Tibial artery (tissue), 4 donors: ENCODE measurements at regions not wholly inside any gene's neighbourhood (a gene's known extent, or its start where the extent isn't known, plus 50 kb on each side); places are given as distances from the start of the nearest gene placed in this dataset.
"Not testable (repeated sequence)": the region's sequence is repeated elsewhere in the genome, so short reads cannot be mapped to it uniquely, and the experiment has no call there.

Source experiments
- DNase-seq, 2 donors: peaks; one replicate each; pipeline ENCODE4 v3.0.0-alpha.2; 2019
- H3K27ac ChIP-seq, 2 donors: fragments of 200-600 bp; sonication (generic) in 1 of 2; 1 replicate in 1 of 2; 2 replicates in 1 of 2; pipeline ENCODE4 v1.5.1; 2018 to 2019; ENCODE audit warnings: mild to moderate bottlenecking in 1 of 2
- H3K27me3 ChIP-seq, 2 donors: fragments of 200-600 bp; sonication (generic) in 1 of 2; one replicate each; pipeline versions ENCODE4 v1.5.1 to v1.6.0; 2016 to 2019
- H3K36me3 ChIP-seq, 3 donors: fragments of 200-600 bp; sonication (generic) in 2 of 3; one replicate each; pipeline ENCODE4 v1.5.1; 2016 to 2019; ENCODE audit warnings: mild to moderate bottlenecking in 2 of 3
- H3K4me1 ChIP-seq, 4 donors: fragments of 200-600 bp; sonication (generic) in 2 of 4; 1 replicate in 3 of 4; 2 replicates in 1 of 4; pipeline ENCODE4 v1.5.1; 2016 to 2019
- H3K4me3 ChIP-seq, 2 donors: fragments of 200-600 bp; sonication (generic) in 1 of 2; 1 replicate in 1 of 2; 2 replicates in 1 of 2; pipeline ENCODE4 v1.5.1; 2018 to 2019; ENCODE audit warnings: mild to moderate bottlenecking in 2 of 2
- H3K9me3 ChIP-seq, 3 donors: fragments of 200-600 bp; sonication (generic) in 1 of 3; one replicate each; pipeline ENCODE4 v1.5.1; 2016 to 2019
- intact Hi-C: fragments of 100-400 bp; cut with DNase I; formaldehyde crosslinking; loops from one replicate; pipeline ENCODE4 v1.15.0; 2023; ENCODE audit warnings: low total_unique reads
- TF ChIP-seq, protein P1 (sequence below), 2 experiments: fragments of 200-600 bp in 1 of 2; fragments of 450-650 bp in 1 of 2; IDR thresholded peaks; one replicate each; pipeline ENCODE4 v1.5.1; 2017 to 2019; ENCODE audit warnings: antibody characterized with exemption in 2 of 2, mild to moderate bottlenecking in 1 of 2, moderate library complexity in 1 of 2

- no peaks in the 10 kb centered on the region for H3K9me3 ChIP-seq
- H3K27ac ChIP-seq: no peak overlapping the region
- TF ChIP-seq, protein P1, sequence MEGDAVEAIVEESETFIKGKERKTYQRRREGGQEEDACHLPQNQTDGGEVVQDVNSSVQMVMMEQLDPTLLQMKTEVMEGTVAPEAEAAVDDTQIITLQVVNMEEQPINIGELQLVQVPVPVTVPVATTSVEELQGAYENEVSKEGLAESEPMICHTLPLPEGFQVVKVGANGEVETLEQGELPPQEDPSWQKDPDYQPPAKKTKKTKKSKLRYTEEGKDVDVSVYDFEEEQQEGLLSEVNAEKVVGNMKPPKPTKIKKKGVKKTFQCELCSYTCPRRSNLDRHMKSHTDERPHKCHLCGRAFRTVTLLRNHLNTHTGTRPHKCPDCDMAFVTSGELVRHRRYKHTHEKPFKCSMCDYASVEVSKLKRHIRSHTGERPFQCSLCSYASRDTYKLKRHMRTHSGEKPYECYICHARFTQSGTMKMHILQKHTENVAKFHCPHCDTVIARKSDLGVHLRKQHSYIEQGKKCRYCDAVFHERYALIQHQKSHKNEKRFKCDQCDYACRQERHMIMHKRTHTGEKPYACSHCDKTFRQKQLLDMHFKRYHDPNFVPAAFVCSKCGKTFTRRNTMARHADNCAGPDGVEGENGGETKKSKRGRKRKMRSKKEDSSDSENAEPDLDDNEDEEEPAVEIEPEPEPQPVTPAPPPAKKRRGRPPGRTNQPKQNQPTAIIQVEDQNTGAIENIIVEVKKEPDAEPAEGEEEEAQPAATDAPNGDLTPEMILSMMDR (IDR thresholded peaks at IDR 0.05): no peak
- no peaks in the 10 kb centered on the region for H3K36me3 ChIP-seq
- no peaks in the 10 kb centered on the region for H3K27me3 ChIP-seq
- H3K4me3 ChIP-seq: no peak overlapping the region
- no peaks in the 10 kb centered on the region for H3K4me1 ChIP-seq
- DNase-seq: no peak
- intact Hi-C loops: no loop called here
These were observed 134.7 kb upstream of the MAMLD1 start for GRCh38 chrX:150228431-150228830.

- DNase-seq: no peak
- no peaks in the 10 kb centered on the region for H3K27me3 ChIP-seq
- H3K27ac ChIP-seq: no peak overlapping the region
These were observed 134.1 kb upstream of the MAMLD1 start for GRCh38 chrX:150229030-150229429.

GRCh38 chrX:150229481-150229880 is 133.6 kb upstream of the MAMLD1 start:
- Histone ChIP-seq H3K4me3 (no peak overlapping the region), H3K4me1 (no peaks in the 10 kb centered on the region), H3K27ac (no peak overlapping the region), H3K9me3 (no peaks in the 10 kb centered on the region), H3K36me3 (no peaks in the 10 kb centered on the region), H3K27me3 (no peaks in the 10 kb centered on the region)
- DNase-seq: no peak
- intact Hi-C loops: no loop called here
- TF ChIP-seq, protein P1 (IDR thresholded peaks at IDR 0.05): no peak

More at GRCh38 chrX:150229030-150229429, 134.1 kb upstream of the MAMLD1 start:
- TF ChIP-seq, protein P1 (IDR thresholded peaks at IDR 0.05): no peak
- H3K4me3 ChIP-seq: no peak overlapping the region
- intact Hi-C loops: no loop called here
- H3K9me3 ChIP-seq: no peaks in the 10 kb centered on the region
- no peaks in the 10 kb centered on the region for H3K4me1 ChIP-seq
- no peaks in the 10 kb centered on the region for H3K36me3 ChIP-seq

DNA sequence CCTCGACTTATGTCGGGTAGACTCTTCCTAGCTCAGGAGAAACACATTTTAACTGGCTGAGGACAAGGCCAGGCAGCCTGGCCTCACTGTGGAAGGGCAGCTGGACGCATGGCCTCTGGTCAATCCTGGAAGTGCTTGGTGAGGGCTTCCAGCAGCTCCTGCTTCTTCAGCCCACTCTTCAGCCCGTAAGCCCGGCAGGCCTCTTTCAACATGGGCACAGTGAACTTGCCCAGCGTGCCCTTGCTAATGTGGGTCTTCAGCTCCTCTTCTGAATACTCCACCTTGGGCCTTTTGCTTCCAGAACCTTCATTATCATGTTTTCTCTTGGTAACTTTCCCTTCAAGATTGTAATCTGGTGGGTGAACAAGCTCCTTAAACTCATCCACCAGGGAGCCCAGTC is 132.2 kb upstream of the MAMLD1 start:
- DNase-seq, H3K4me3 ChIP-seq, H3K27ac ChIP-seq, H3K27me3 ChIP-seq, H3K9me3 ChIP-seq, H3K36me3 ChIP-seq, intact Hi-C loops, H3K4me1 ChIP-seq: not testable (repeated sequence)

GRCh38 chrX:150231368-150231767 is 131.7 kb upstream of the MAMLD1 start:
- H3K9me3 ChIP-seq, H3K4me3 ChIP-seq, H3K4me1 ChIP-seq, DNase-seq, H3K36me3 ChIP-seq, H3K27ac ChIP-seq, intact Hi-C loops, H3K27me3 ChIP-seq: not testable (repeated sequence)

- H3K4me3 ChIP-seq, DNase-seq, intact Hi-C loops, H3K9me3 ChIP-seq, H3K4me1 ChIP-seq, H3K36me3 ChIP-seq, H3K27me3 ChIP-seq, H3K27ac ChIP-seq: not testable (repeated sequence)
These were observed 130.9 kb upstream of the MAMLD1 start for GRCh38 chrX:150232222-150232621.

GRCh38 chrX:150234126-150234525 is 129.0 kb upstream of the MAMLD1 start:
- H3K27ac ChIP-seq: no peak overlapping the region
- intact Hi-C loops: no loop called here
- H3K4me1 ChIP-seq: no peaks in the 10 kb centered on the region
- TF ChIP-seq, protein P1 (IDR thresholded peaks at IDR 0.05): no peak
- no peaks in the 10 kb centered on the region for H3K36me3 ChIP-seq
- H3K9me3 ChIP-seq: no peaks in the 10 kb centered on the region
- DNase-seq: no peak
- no peak overlapping the region for H3K4me3 ChIP-seq
- H3K27me3 ChIP-seq: no peaks in the 10 kb centered on the region
